IPS DF 4.7 (cell line): ENCODE measurements at regions not wholly inside any gene's neighbourhood (a gene's known extent, or its start where the extent isn't known, plus 50 kb on each side); places are given as distances from the start of the nearest gene placed in this dataset.

Experiments
- DNase-seq: peaks from one replicate; pipeline ENCODE4 v3.0.0-alpha.2; 2013; ENCODE audit warnings: low spot score; ENCODE audit errors: extremely low read depth

DNA sequence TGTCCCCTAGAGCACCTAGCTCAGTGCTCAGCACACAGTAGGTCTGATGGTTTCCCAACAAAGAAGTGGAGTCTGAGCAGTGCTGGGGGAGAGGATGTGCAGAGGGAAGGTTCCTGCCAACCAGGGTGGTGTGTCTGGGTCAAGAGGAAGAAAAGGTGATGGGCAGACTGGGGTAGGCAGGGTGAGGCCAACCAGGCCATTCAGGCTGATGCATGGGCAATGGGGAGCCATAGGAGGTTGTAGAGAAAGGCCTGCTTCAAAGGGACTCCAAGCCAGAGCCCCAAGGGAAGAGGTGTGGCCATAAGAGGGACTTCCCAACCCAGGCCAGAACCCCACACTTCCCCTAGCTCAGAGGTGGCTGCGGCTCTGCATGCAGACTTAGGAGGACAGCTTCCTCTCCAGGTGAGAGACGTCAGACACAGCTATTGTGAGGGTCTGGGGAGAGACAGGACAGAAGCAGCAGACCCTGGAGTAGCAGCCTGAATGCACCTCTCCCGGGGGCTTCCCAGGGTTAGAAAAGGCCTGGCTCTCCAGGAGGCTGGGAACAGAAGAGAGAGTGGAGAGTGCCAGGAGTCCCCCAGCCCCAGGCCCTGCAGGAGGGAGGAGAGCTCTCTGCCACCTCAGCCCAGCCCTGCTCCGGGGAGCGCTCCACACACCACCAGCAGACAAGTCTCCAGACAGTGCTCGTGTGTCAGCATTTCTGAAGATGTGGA lies 87.4 kb upstream of the ZMIZ1 start:
- no peak for DNase-seq

DNA sequence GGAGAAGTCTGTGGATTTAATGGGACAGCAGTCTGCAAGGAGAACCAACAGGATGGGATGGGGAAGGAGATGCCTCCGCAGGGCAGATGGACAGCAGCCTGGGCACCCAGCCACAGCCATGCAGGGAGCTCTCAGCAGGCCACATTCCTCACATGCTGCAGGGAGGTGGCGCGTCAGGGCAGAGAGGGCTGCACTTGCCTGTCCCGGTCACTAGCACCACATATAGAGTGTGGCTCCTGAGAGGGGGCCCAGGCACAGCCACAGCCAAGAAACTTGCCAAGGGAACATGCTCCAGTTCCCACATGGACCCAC lies 86.8 kb upstream of the ZMIZ1 start:
- no peak for DNase-seq

DNA sequence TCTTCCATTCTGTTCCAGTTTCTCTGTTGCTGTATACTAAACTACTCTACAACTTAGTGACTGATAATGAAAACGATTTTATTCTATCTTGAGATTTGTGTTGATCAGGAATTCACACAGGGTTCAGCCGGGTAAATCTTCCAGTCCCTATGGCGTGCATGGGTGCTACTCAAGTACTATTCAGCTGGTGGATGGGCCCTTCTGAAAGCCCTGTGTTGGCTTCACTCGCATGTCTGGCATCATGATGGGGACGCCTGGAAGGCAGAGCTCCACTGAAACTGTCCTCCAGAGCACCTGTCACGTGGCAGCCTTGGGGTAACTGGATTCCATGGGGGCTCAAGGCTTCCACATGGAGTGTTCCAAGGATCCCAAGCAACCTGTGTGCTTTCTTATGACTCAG lies 86.0 kb upstream of the ZMIZ1 start:
- no peak for DNase-seq

- DNase-seq = no peak
Observed at GRCh38 chr10:78983608-78984007, 85.2 kb upstream of the ZMIZ1 start.

- DNase-seq = no peak
Observed at GRCh38 chr10:78985973-78986818, 82.6 kb upstream of the ZMIZ1 start.

DNA sequence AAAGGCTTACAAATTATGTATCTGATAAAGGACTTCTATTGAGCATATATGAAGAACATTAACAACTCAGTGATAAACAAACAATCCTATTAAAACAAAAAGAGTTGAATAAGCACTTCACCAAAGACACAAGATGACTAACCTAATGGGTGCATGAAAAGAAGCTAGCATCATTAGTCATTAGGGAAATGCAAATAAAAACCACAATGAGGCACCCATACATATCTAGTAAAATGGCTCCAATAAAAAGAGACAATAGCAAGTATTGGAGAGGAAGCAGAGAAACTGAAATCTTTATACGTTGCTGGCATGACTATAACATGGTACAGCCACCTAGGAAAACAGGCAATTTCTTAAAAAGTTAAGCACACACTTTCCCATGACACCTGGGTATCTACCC lies 77.6 kb upstream of the ZMIZ1 start:
- DNase-seq = no peak

DNA sequence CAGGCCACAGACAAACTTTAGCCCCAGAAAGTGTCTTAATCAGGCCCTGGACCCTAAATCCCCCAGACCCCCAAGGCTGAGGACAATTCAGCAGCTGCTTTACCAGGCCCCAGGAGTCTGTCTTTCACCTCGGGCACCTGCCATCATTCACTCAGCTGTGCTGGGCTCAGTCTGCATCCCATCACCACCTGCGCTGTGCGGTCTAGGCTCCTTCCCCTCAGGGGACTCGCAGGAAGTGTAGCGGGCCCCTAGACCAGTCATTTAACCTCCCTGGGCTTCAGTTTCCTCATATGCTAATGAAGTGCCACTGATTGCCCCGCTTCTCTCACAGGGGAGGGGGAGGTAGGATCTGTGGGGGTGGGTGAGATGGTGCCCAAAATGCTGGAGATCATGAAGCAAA lies 76.4 kb upstream of the ZMIZ1 start:
- DNase-seq = no peak

DNA sequence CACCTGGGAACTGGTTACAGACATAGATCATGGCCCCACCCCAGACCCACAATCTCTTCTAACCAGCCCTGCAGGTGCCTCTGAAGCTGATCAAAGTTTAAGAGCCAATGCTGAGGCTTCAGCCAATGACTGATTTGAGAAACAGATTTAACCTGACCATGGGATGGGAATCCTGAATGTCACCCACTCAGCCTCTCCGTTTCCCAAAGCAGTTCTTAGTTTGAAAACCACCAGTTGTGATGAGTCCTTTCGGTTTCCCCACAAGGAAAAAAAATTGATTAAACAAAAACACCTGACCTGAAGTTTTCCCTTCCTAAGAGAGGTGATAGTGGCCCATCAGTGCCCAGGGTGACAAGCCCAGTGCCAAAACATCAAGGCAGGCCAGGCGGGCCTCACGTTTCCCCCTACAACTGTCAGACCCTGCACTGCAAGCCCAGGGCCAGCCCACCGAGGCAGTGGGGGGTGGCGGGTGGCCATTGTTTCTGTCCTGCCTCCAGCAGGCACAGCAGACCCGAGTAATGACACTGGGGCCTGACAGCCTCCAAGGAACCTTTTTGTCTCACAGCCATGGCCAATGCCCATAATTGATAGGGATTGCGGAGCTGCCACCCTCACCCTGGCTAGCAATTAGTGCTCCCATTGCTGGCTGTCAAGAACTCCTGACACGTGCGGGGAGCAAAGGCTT lies 75.4 kb upstream of the ZMIZ1 start:
- DNase-seq = no peak

GRCh38 chr10:78995987-78996791 lies 72.6 kb upstream of the ZMIZ1 start:
- no peak for DNase-seq

- no peak for DNase-seq
Observed at GRCh38 chr10:78996792-78997129, 72.0 kb upstream of the ZMIZ1 start.

DNA sequence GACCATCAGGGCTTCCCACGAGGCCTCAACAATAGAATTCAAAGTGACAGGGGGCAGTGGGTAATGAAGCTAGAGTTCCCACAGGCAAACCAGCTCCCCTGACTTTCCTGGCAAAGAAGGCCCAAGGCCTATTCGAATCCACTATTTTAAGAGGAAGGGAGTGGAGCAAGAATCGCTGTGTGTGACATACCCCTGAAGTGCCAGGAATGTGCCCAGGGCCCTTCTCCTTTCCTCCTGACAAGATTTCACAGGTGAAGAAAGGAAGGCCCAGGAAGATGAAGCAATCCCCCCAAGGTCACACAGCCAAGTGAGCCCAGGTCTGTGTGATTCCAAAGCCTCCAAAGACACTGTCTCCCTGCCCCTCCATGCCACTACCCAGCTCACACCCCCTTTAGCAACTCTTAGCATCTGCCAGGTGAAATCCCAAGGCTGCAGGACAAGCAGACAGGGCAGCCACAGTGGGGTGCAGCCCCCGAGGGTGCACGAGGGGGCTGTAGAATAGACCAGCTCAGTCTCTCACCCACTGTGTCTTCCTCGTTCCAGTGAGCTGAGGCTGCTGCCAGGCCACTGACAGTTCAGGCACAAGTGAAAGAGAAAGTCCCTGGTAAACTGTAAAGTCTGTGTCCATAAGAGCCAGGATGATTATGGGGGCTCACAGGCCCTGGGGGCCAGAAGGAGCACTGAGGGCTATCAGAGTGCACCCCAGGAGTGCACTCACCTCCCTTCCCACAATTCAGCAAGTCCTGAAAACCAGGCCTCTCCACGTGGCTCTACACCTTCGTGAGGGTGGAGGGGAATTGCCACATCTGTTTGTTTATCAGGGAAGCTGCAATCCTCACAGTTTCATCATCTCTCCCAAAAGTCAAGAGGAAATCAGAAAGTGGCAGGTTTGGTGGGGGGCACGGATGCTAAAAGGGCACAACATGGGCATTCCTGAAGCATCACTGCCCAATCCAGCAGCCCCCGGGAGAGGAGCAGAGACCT lies 70.8 kb upstream of the ZMIZ1 start:
- no peak for DNase-seq

DNA sequence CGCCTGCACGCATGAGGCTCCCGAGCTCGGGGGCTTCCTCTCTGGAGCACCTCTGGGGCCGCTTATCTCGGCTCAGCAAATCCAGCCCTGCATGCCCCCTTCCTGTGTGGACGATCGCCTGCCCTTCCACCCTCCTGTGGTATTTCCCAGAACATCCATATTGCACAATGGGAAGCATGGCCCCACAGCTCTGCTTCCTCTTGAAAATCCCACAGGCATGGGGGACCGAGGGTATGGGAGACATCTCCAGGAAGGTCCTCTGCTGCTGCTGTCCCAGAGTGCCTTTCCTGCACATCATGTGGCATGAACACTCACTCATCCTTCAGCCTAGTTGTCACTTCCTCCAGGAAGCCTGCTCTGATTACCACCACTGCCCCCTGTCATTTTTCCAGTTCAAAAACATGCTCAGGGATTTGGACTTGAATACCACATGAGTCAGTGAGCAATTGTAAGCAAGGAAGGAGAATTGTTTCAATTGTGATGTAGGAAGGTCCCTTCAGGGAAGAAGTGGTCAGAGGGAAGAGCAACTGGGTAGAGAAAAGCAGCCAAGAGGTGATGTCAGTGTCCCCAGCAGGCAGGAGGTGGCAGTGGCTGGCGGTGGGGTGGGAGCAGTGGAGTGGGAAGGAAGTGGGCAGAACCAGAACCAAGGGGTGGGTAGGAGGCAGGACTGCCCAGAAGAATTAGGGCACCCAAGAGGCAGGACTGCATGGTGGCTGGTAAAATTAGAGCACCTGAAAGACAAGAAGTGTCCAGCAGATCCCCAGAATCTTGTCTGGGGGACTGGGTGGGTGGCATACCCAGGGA lies 67.5 kb upstream of the ZMIZ1 start:
- DNase-seq = no peak

DNA sequence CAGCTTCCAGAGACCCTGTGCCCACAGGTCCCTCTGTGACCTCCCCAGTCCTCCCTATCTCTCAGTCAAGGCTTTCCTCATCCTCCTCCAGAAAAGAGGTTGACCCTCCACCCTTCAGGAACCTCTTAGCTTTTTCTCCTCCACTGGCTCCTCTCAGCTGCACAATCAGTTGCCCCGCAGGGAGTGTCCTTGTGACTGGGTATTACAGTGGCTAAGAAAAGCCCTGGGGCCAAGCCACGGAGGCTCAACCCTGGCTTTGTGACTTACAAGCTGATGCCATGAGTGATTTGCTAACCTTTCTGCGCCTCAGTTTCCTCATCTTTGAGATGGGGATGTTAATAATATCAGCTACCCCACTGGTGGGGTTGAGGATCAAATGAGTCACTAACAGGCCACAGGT lies 66.4 kb upstream of the ZMIZ1 start:
- DNase-seq = no peak

GRCh38 chr10:79003183-79004100 lies 65.3 kb upstream of the ZMIZ1 start:
- DNase-seq = no peak

- DNase-seq = no peak
Observed at GRCh38 chr10:79004311-79004710, 64.5 kb upstream of the ZMIZ1 start.

DNA sequence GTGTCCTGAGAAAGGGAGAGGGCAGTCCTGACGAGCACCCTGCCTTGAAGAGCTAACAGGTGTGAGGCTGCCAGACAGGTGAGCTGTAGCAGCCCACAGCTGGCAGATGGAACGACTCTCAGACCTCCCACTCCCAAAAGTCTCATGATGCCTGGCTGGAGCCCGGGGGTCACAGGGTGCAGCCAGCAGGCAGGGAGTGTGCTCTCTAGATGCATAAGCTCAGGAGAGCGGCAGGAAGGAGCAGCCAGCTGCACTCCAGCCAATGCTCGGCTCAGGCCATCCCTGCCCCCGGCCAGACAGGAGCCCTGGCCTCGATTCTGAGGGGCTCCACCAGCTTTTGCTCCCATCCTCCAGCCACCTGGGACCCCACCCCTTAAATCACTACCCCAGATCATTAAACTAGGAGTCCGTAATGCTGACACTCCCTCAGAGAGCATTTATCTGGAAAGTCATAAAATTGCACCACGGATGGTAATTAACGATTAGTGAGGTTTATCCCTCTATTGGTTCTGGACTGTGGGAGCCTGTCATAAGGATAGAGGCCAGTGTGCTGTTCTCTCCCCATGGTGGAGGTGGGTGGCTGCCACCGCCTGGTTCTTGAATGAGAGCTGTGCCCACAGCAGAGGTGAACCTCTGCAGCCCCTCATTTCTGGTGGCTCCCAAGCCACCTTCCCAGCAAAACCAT lies 63.5 kb upstream of the ZMIZ1 start:
- no peak for DNase-seq

GRCh38 chr10:79007018-79007417 lies 61.7 kb upstream of the ZMIZ1 start:
- DNase-seq = no peak
